ENCODE measurements at regions not wholly inside any gene's neighbourhood (a gene's known extent, or its start where the extent isn't known, plus 50 kb on each side); places are given as distances from the start of the nearest gene placed in this dataset.

DNA sequence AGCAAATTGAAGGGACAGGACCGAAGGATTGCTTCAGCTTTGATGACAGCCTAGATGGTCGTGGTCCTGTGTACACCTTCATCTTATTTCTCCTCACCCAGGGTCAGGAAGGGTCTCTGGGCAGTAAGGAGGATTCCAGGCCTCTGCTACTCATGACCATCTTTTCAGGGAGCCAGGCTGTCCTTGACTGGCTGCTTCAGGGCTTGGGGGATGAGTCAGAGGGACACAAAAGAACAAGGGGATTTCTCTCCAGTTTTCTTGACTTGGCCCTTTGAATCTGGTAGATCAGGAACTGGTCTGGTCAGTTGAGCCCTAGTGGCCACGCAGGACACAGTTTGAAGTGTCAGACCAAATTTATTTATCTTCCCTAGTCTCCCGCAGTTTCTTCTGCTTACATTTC, 402.1 kb upstream of the CHD6 start:
- TF ChIP-seq POLR2A (IDR thresholded peaks at IDR 0.05): no peak
- TF ChIP-seq, protein P1, sequence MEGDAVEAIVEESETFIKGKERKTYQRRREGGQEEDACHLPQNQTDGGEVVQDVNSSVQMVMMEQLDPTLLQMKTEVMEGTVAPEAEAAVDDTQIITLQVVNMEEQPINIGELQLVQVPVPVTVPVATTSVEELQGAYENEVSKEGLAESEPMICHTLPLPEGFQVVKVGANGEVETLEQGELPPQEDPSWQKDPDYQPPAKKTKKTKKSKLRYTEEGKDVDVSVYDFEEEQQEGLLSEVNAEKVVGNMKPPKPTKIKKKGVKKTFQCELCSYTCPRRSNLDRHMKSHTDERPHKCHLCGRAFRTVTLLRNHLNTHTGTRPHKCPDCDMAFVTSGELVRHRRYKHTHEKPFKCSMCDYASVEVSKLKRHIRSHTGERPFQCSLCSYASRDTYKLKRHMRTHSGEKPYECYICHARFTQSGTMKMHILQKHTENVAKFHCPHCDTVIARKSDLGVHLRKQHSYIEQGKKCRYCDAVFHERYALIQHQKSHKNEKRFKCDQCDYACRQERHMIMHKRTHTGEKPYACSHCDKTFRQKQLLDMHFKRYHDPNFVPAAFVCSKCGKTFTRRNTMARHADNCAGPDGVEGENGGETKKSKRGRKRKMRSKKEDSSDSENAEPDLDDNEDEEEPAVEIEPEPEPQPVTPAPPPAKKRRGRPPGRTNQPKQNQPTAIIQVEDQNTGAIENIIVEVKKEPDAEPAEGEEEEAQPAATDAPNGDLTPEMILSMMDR (IDR thresholded peaks at IDR 0.05): no peak
